ENCODE measurements at regions not wholly inside any gene's neighbourhood (a gene's known extent, or its start where the extent isn't known, plus 50 kb on each side); places are given as distances from the start of the nearest gene placed in this dataset.

DNA sequence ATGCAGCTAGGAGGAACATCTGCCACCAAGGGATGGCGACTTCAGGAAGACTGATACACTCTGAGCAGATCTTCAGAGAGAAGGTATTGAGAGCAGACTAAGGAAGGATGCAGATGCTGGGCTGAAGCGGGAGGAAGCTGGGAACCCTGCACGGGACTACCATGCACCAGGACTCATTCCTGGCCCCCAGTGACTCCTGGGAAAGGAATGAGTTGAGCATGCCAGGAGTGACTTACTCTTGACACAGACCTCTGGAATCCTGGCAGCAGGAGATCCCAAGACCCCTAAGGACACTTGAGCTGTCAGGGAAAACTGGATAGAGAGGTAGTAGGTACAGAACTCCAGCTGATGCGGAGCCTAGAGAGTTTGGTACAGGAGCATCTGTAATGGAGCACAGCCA lies 336.1 kb downstream of the RPS29 start:
- TF ChIP-seq, protein P1, sequence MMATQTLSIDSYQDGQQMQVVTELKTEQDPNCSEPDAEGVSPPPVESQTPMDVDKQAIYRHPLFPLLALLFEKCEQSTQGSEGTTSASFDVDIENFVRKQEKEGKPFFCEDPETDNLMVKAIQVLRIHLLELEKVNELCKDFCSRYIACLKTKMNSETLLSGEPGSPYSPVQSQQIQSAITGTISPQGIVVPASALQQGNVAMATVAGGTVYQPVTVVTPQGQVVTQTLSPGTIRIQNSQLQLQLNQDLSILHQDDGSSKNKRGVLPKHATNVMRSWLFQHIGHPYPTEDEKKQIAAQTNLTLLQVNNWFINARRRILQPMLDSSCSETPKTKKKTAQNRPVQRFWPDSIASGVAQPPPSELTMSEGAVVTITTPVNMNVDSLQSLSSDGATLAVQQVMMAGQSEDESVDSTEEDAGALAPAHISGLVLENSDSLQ (IDR thresholded peaks at IDR 0.05): no peak
- TF ChIP-seq SUZ12 (IDR thresholded peaks at IDR 0.05): no peak
- no peak for TF ChIP-seq FOXK2 (IDR thresholded peaks at IDR 0.05)
- TF ChIP-seq FOXM1 (IDR thresholded peaks at IDR 0.05; ENCODE audit: borderline replicate concordance): no peak
- no peak for TF ChIP-seq CTBP1 (IDR thresholded peaks at IDR 0.05; ENCODE audit: borderline replicate concordance)
- no peak for TF ChIP-seq SP1 (IDR thresholded peaks at IDR 0.05)

Measured in HEK293T (cell line).